HG03097 (cell line): ENCODE measurements at regions not wholly inside any gene's neighbourhood (a gene's known extent, or its start where the extent isn't known, plus 50 kb on each side); places are given as distances from the start of the nearest gene placed in this dataset.

Experiments used
- ATAC-seq: cut with Tn5 transposase; IDR thresholded peaks from one replicate; pipeline ENCODE4 v1.9.1; 2021; ENCODE audit not compliant: unreplicated experiment, low FRiP score

DNA sequence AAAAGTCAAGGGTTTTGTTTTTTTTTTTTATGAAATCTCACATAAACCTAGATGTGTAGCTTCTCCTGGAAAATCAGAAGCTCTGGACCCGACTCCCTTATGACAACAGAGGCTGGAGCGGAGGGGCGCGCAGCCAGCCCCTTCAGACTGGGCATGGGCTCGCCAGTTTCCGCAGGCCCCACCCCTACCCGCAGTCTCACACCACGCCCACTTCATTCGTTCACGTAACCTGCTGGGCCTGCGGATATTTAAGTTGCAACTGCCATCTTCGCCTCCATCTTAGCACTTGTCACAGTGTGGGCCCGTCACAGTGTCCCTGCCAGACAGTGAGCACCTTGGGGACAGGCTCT, 111.7 kb upstream of the PTPN1 start:
- ATAC-seq = no peak

DNA sequence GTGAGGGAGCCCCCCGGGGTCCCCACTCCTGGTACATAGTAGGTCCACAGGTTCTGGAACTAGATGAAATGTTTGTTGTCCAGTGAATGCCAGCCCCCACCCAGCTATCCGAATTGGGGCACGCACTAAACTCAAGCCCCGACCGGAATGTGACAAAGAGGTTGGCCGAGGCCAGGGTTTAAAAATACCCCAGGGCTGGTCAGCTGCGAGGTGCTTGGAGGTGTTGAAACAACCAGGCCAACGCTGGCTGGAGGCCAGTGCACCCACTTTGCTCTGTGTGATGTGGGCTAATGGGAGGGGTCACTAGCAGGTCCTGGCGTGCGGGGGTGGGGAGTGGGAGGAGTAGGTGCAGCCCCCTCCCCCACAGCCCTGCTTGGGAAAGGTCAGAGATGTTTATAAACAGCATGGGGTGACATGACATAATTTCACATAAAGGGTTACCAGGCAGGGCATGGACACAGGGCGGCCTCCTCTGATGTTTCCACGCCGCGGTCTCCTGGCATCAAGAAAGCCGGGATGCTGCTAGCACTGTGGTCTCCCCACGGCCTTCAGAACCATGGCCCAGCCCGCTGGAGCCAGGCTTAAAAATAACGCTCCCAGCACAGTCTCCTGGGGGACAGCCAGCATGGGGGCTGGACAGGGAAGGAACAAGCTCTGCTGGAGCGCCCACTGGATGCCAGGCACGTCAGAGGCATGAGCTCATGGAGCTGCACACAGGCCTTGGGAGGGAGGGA, 111.2 kb upstream of the PTPN1 start:
- no peak for ATAC-seq

DNA sequence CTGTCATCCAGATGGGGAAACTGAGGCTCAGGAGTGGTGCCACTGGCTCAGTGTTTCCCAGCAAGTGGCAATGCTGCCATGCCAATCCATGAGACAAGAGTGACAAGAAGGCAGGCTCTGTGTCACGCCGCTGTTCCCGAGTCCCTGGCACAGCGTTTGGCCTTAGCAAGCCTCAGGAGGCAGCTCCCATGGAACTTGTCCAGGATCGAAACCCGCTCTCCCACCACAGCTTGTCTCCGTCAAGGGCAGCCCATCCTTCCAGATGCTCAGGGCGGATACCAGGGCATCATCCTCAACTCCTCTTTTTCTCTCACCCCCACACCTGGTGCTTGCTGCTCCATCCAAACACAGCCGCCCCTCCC, 110.6 kb upstream of the PTPN1 start:
- no peak for ATAC-seq

DNA sequence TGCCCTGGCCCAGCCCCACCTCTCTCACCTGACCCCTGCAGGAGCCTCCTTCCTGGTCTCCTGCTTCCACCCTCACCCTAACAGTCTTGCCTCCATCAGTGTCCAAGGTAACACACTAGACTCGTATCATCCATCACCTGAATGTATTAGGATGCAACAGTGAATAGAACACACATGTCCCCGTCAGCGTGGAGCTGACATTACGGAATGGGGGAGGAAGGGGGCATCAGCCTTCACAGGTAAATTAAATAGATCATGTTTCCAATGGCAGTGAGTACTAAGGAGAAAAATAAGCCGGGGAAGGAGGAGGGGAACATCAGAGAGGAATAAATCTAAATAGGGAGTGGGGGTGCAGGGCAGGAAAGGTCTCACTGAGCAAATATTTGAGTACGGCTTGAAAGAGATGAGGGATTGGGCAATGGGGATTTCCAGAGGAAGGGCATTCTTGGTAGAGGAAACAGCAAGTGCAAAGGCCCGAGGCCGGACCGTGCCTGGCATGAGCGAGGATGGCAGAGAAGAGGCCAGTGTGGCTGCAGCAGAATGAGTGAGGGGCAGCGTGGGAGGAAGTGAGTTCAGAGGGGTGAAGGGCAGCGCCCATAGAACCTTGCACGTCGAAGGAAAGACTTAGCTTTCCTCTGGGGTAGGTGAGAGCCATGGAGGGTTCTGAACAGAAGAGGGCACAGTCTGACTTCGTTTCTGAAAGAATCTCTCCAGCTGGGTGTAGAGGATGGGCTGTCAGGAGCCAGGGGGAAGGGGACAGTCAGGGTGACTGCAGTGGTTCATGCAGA, 110.1 kb upstream of the PTPN1 start:
- no peak for ATAC-seq

DNA sequence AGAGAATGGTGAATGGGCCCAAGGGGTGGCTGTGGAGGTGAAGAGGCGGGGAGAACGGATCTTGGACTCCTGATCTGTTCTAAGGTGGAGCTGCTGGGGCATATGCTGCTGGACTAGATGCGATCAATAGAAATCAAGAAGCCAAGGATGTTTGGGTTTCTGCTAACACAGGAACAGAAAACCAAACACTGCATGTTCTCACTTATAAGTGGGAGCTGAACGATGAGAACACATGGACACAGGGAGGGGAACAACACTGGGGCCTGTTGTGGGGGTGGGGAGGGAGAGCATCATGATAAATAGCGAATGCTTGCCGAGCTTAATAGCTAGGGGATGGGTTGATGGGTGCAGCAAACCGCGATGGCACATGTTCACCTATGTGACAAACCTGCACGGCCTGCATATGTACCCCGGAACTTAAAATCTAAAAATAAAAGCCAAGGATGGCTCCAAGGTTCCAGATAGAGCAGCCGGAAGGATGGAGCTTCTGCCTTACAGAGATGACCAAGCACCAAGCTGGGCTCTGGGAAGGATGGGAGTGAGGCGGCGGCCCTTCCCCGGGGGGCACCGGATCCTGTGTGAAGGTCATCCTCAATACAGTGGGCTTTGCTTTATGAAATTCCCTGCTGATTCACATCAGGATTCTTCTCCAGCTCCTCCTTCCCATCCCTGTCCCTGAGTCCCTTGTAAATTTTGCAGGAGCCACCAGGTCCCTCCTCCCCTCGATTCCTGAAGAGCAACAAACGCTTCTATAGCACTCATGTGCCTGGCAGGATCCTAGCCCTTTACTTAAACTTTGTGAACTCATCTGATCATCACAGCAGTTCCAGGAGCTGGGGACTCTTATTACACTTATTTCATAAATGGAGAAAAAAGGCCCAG, 109.2 kb upstream of the PTPN1 start:
- ATAC-seq = no peak

DNA sequence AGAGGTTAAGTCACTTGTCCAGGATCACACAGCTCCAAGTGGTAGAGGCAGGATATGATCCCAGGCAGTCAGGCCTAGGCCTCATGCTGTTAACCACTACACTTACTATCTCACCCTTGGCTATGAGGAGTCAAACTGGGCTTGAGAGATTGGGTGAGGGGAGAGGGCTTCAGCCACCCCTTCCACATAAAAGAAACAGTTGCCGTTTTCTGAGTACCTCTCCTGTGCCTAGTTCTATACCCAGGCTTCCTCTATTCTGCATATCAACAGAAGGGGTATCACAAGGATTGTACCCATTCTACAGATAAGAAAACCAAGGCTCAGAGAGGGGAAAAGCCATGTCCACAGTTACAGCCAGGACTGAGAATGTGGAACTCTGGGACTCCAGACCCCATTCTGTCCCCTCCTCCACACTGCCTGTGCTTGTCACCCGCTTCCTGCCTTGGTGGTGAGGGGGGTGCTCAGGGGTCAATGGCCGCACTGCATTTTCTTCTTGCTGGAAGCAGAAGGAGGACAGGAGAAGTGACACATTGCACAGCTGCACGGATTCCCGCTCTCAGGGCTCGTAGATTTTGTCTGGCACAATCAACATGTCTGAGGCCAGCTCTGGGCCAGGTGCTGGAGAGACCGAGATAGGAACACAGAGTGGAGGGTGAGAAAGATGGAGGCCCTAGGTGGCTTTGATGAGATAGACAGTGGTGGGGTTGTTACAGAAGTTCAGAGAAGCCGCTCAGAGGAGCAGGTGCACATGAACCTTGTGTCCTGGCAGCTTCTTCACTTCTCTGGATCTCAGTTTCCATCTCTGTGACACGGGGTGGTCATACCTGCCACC, 108.4 kb upstream of the PTPN1 start:
- no peak for ATAC-seq

DNA sequence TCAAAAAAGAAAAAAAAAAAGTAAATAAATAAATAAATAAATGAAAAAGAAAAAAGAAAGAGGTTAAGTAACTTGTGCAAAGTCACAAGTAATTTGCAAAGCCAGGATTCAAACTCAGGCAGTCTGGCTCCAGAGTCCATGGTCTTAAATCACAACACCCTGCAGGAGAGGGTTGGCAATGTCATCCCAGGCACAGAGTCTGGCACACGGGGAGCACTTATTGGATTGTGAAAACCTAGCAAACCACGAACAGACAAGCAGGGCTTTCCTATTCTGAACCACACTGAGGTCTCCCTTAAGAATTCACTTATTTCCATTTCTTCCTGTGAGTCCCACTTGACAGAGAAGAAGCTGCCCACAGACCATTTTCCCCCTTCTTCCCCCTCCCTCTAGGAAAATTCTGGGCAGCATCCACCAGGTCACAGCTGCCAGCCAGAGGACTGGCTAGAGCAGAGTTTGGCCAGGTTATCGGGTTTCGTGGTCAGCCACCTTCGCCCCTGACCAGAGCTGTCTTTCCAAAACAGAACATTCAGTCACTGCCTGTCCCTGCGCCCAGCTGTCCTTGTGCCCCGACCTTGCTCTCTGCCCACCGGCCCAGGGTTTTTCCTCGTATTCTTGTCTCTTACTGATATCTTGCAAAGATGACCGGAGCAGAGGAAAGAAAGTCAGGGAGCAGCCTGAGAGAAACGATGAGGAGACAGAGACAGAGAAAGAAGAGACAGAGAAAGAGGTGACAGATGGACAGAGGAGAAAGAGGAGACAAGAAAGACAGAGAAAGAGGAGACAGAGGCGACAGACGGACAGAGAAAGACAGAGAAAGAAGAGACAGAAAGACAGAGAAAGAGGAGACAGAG, 106.4 kb upstream of the PTPN1 start:
- no peak for ATAC-seq

DNA sequence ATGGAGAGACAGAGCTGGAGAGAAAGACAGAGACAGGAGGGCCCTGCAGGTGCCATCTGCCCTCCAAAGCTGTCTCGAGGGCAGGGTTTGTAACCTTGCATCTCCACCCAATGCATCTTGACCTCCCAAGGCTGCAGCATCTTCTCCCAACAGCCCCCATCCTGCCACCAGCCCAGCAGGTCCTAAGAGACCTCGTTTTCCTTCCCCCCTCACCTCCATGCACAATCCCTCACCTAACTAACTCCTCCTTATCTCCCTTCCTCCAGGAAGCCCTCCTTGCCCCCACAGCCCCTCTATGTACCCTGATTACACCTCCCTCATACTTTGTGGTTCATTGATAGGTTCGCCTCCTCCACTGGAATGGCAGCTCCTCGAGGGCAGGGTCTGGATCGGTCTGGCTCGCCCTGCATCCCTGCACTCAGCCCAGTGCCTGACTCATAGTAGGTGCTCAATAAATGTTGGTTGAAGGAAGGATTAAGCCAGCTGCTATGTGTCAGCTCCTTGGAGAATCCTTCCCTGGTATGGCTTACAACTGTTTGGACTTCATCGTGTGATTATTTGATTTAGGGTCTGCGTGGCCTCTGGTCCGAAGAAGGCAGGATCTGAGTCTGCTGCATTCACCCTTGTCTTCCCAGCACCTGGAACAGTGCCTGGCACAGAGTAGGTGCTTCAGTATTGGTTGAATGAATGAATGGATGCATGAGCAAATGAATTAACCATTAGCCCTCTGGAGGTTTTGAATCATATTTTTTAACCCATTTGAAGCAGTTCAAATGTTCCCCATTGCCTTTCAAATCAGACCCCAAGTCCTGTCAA, 105.6 kb upstream of the PTPN1 start:
- ATAC-seq = no peak

DNA sequence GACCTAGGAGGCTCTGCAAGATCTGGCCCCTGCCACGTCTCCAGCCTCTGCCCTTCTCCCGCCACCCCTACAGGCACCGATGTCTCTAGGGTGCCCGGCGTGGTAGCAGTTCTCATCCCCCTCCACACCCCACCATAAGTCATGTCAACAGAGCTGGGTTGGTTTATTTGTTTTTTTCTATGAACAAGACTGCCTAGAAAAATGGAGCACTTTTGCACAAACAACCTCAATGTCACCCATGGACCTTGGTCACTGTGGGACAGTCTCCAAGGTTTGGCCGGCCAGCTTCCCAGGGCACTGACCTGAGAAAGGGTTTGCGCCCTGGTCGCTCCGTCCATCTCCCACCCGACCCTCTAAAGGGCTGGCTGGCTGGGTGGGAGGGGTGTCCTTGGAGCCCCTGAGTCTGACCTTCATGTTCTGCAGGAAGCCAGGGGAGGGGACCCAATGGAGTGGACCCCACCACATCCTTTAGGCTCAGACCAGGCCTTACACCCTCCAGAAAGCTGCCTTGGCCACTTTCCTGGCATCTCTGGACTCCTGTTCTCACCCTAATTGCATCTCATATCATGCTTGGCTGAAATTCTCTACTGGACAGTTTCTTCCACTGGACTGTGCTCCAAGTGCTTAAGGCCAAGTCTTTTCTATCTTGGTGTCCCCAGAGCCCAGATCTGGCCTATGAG, 104.8 kb upstream of the PTPN1 start:
- no peak for ATAC-seq

DNA sequence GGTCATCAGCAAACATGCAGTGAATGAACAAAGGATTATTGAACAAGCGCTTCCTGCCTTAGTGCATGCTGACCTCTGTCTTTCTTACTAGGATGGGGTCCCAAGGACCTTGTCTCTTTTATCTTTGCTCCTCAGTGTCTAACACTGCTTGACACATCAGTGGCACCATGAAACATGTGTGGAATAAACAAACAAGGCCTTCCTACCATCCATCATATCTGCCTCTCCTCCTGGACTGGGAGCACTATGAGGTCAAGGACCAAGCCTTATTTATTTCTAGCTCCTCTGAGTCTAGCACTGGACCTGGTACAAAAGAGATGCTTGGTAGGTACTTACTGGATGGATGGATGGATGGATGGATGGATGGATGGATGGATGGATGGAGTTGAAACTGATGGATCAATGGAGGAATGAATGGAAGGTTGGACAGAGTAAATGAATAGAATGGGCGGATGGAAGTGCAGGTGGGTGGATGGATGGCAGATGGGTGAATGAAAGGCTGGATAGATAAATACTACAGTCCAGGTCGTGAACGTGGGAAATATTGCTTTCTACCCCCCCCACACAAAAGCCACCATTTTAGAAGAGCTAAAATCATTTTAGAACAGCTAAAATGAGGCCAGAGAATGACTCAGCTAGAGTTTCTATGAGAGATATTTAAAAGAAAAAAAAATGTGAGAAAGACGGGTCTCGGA, 104.1 kb upstream of the PTPN1 start:
- no peak for ATAC-seq

DNA sequence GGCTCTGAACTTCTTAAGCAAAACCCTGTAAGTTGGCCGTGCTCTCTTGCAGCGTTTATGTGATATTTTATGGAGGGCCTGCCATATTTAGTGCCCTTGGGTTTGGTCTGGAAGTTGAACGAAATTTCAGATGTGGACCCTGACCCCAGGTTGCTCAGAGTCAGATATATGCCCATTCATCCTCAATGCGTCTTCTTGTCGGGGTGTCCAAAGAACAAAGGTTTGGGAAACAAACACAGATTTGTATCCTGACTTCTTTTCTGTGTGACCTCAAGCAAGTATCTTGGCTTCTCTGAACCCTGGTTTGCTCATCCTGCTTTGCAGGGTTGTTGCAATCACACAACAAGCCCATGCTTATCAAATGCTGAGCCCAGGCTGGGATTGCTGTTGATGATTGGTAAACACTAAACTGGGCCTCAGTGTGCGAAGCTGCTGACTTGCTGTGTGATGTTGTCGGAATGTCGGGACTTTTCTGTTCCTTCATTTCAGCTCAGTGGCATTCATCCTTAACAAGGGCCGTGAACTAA, 103.5 kb upstream of the PTPN1 start:
- ATAC-seq = no peak

DNA sequence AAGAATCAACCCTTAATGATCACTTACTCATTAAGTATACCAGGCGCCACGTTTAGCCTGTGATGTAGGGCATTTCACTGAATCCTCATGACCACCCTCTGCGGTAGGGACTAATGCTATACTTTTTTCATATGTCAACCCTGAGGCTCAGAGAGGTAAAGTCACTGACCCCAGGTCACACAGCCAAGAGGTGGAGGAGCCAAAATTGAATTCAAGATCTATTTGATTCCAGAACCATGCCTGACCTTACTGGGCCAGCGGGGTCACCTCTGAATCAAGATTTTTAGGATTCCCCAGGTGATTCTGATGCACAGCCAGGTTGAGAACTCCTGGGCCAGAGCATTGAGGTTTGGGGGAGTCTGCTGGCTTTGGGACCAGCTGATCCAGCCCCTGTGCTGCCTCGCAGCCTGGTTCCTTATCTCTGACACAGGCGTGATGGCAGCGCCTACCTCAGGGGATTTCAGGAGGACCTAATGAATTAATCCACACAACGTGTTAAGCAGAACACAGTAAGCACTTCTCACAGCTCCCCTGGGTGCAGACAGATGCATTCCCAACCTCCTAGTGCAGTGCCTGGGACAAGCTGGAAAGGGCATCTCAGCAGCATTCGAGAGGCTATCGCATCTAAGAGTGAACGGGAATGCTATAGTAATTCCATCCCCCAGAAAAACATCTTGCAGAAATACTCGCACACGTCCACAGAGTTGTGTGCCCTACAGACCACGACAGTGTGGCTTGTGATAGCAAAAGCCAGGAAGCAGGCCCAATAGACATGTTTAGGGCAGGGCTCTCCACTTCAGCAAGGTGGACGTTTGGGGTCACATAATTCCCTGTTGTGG, 101.4 kb upstream of the PTPN1 start:
- no peak for ATAC-seq

DNA sequence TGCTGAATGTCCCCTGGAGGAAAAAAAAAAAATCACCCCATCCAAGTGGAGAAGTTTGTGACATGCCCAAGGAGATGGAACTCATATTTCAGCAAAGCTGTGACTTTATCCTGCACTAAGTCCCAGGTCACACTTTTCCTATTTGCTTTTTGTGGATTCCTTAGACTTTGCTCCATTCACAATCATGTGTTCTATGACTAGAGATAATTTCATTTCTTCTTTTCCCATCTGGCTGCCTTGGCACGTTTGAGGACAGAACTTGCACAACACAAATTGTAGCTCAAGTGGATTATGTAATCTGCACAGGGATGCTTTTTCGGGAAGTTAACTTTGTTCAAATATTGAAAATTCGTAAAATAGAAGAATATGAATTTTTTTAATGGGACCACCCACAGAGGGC, 100.7 kb upstream of the PTPN1 start:
- ATAC-seq = no peak

DNA sequence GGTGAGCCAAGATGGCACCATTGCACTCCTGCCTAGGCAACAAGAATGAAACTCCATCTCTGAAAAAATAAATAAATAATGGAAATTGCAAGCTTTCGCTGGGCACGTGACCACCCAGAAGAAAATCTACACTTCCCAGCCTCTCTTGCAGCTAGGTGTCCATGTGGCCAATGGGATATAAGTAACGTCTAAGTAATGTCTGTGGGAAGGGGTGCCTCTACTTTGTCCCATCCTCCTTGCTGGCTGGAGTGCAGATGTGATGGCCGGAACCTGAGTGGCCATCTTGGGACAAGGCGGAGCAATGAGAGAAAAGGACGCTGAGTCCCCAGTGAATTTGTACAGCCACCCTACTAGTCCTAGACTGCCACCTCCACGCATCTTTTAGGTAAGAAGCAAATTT, 99.8 kb upstream of the PTPN1 start:
- ATAC-seq = no peak

DNA sequence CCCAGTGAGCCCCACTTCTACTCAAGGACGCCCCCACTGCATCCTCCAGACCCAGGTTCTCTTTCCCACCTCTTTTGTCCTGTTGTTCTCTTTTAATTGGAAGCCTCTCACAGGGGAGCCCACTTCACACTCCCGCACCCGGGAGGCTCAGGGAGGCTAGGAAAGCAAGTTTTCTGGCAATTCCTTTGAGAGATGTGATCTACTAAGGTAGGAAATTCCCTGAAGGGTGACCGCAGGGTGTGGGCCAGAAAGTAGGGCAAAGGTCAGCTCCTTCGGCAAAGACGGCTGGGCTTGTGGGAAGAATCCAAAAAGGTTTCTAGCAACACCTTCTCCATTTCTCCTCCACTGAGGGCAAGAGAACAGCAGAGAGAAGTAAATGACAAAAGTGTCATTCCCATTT, 98.1 kb upstream of the PTPN1 start:
- no peak for ATAC-seq

DNA sequence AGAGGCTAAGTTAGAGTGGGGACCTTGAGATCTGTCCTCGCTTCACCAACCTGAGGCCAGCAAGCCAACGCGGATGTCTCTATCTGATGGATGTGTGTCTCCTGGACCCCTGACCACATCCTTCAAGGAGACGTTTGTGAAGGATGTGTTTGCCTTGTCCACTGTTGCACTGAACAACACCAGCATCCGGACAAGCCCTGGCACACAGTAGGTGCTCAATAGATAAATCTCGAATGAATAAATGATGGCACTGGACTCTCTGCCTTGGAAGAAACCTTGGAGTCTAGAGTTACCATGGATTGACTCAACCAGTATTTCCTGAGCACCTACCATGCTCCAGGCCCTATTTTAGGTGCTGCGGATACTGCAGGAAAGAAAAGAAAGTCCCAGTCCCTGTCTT, 97.7 kb upstream of the PTPN1 start:
- ATAC-seq = no peak

DNA sequence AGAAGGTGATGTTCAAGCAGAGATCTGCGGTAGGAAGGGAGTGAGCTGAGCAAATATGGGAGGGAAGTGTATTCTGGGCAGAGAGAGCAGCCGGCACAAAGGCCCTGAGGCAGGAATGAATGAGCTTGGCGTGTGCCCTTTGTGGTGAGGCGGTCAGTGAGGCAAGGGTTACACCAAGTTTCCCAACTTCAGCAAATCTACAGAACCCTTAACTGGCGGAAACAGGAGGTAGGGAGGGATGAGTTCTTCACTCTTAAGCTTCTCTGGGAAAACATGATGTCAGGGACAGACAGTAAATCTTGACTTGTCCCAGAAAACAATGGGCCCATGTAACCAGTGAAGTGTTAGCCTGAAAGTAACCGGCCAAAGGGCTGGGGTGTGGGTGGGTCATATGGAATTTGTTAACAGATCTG, 97.1 kb upstream of the PTPN1 start:
- ATAC-seq = no peak
